Inferior parietal cortex (tissue), 1 donor: ENCODE measurements at regions not wholly inside any gene's neighbourhood (a gene's known extent, or its start where the extent isn't known, plus 50 kb on each side); places are given as distances from the start of the nearest gene placed in this dataset.
A peak's percentile ranks its signal among the peaks of the same experiment; 100 is the strongest.

Experiments
- DNase-seq: peaks from one replicate; pipeline ENCODE4 v3.0.0-alpha.2; 2016; ENCODE audit errors: extremely low spot score

- no peak for DNase-seq
Measured at GRCh38 chr16:64167936-64168335, 953.9 kb downstream of the CDH11 start.

- DNase-seq = no peak
Measured at GRCh38 chr16:64165368-64165767, 956.5 kb downstream of the CDH11 start.

GRCh38 chr16:64162613-64163375 lies 959.1 kb downstream of the CDH11 start:
- no peak for DNase-seq

DNA sequence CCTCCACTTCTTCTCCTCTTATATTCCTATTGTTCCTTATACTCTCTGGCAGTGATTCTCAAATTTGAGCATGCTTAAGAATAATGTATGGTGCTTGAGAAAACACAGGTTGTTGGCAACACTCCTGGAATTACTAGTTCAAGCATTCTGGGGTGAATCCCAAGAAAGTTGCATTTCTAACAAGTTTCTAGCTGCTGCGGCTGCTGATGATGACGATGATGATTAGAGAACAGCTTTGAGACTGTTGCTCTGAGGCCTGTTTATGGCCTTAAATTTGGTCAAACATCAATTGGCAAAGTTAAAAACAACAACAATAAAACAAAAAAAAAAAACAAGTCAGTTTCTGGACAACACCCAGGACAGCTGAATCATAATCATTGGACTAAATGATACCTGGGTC lies 961.9 kb downstream of the CDH11 start:
- DNase-seq = no peak

DNA sequence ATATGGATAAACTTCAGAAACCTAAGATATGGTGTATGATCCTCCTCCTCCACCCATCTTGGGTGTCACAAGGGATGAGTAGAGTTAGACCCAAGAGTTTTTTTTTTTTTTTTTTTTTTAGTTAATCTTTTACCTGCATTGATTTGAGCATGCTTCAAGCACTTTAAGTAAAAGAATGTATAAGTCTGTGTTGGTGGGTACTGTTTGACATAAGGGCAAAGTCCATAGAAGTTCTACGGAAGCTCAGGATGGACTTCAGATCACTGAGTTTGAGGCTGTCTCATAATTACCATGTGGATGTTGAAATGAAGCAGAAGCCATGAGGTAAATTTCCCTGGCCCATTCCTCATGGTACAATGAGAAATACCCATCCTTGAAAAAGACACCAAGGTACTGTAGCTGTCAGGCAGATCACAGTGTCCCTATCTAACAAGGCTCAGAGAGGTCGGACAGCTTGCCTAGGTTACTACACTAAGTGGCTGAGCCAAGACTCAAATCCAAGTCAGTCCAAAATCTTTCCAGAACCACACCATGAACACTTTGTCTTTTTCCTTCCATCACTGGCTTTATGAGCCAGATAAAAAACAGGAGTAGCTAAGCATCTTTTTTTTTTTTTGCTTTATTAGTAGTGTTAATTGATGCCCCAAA lies 962.8 kb downstream of the CDH11 start:
- DNase-seq = no peak

DNA sequence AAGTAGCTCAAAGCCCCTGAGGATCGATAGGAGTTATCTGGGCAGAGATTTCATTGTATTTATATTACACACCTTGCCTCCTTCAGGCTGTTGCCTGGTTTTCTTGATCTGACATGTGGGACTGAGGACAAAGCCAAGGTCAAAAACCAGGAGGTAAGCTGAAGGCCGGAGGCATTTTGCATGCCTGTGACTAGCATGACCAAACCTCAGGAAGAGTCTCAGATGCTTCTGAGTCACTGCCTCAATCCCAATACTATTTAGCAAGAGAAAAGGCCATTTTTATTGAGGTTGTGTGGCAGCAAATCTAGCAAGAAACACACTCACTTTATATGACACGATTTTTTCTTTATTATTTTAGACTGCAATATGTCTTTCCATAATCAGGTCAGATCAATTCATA lies 968.1 kb downstream of the CDH11 start:
- DNase-seq = no peak

DNA sequence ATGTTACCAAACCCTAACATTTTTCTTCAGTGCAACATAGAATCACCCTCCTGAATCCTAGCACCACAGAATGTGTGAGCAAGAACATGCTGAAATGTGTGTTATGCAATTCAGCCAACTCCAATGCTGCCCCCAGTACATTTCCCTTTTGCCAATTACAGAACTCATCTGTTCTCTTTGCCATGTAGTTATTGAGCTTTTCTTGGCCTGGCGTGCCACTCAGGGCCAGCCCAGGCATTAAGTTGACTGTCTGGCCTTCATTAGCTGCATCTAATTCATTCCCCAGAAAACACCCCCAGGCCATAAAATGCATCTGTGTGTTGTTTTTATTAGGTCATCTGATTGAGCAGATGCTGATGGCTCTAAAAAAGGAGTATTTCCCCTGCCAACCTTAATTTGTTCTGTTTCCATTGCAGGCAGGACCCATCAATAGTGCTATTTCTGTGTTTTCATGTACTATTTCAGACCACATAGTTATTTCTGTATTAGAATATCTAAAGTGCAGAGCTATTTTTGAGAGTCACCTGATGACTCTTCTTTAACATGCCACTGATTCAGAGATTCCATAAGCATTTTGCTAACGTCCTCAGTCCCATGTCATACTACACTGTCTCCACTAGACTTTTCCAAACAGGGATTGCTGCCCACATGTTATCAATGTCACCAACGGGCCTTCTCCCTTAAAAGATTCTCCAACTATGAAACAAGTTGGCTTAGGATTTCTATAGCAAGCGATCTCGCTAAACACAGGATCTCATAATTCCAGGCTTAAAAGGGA lies 969.7 kb downstream of the CDH11 start:
- no peak for DNase-seq

DNA sequence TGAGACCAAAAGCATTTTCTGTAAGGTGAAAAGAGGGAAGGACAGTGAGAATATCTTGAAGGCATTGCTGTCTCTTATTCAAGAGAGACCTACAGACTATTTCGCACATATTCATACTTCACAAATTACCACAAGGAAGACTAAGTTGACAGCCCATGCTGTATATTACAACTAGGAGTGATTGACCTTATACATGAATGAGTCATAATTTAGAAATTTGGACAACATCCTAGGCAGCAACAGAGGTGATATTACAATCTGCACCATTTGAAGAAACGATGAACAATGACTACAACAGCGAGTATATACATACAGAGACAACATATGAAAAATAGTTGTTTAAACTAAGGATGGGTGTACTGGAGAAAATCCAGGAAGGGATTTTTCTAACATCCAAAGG lies 971.7 kb downstream of the CDH11 start:
- DNase-seq = no peak

- DNase-seq = no peak
Measured at GRCh38 chr16:64149756-64150155, 972.1 kb downstream of the CDH11 start.

- DNase-seq = no peak
Measured at GRCh38 chr16:64148356-64148755, 973.5 kb downstream of the CDH11 start.

- no peak for DNase-seq
Measured at GRCh38 chr16:64147941-64148340, 973.9 kb downstream of the CDH11 start.

DNA sequence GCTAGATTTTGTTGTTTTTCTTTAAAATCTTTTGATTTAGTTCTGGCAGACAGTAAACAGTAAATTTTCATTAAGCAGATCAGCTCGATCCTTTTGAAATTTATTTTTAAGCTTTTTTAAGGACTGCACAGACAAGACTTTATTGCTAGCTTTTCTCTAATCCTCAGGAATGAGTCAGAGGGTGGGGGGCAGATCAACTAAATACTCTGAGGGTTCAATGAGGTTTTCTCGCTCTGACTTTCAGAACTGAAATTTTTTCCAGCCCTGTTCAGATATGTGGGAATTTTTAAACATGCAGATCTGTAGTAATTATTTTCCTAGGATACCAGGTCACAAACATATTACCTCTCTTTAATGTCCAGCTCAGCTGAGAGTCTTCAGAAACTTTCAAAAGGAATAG lies 977.2 kb downstream of the CDH11 start:
- DNase-seq = no peak

GRCh38 chr16:64138621-64139020 lies 983.2 kb downstream of the CDH11 start:
- DNase-seq = no peak

DNA sequence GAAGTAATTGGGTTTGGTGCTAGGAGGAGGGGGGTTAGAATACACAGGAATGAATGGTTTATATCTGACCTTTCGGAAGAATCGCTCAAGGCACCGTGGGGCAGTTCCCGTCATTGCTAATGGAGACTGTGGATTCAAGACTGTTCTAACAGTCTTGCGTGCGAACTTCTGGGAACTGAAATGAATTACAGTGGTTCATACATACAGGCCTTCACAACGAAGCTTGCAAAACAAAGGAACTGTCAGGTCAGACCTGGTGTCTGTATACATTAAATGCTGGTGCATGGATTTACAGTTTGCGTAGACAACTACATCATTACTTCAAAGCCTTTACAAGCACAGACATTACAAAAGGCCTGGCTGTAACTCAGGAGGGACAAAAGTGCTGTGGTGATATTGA lies 983.9 kb downstream of the CDH11 start:
- DNase-seq = no peak

DNA sequence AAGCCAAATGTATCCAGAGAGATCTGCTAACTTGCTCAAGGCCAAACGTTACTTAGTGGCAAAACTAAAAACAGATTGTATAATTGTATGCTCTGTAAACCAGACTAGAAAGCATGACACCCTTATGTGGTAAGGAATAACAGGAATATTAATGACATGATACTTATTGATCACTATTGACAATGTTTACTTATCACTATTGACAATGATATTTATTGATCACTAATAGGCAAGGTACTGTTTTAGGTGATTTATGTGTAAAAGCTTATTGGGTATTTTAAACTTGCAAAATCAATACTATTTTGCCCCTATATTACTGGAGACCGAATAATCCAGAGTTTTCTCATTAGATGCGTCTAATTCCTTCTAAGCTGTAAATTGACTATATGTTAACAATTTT lies 985.1 kb downstream of the CDH11 start:
- no peak for DNase-seq

DNA sequence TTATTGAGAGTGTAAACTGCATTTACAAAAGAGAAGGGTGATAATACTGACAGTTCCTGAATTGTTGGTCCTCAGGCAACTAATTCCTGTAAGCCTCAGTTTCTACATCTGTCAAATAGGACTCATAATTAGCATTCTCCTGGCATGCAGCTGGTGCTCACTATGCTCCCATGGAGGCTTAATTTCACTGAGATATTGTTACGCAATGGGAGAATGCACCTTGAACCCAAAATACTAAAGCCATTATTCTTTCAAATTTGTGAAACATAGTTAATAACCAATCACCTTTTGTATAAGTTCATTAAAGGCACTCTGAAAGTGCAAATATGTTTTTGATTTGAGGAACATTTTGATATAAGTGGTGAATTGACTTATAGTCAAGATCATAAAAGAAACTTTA lies 985.5 kb downstream of the CDH11 start:
- DNase-seq = no peak

DNA sequence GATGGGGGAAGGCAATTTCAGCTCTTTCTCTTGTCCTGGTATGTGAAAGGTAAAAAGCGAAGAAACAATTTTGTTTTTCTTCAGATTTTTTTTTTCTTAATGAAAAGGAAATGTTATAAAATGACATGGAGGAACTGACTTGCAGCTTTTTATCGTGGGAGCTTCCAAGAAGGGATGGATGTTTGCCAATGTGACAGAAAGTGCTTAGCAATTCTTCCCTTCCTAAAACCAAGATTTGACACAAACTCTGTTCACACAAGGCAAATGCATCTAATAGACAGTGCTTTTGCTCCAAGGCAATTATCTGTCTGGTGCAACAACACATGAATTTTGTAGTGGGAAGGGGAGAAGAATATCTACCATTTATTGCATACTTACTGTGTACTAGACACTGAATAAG lies 988.5 kb downstream of the CDH11 start:
- DNase-seq = peak; percentile 32

DNA sequence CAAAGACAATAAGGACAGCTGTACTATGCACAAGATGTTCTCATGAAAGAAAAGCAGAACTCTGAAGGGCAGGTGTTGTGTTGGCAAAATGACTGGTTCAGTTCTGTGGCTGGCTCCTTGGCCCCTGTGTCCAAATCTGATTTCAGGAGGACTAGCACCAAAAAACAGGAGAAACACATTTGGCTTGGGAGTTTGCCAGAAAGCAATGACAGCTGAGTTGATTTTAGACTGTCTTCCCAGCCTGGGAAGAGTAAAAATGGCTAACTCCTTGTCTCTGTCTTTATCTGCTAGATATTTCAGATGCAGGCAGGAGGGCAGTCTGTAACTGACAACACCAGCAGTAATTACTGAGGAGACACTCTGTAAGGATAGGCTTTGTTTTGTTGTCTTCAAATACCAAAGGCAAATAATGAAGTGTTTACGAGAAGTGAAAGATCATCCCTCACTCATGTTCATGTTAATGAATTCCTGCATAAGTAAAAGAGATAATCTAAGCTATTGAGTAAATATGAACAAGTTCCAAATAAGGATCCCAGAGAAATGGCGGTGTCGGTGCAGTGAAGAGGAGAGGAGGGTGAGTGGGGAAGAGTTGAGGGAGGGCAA lies 989.0 kb downstream of the CDH11 start:
- peak; percentile 24 for DNase-seq

GRCh38 chr16:64132190-64132589 lies 989.7 kb downstream of the CDH11 start:
- DNase-seq = no peak

- no peak for DNase-seq
Measured at GRCh38 chr16:64131423-64131822, 990.4 kb downstream of the CDH11 start.

DNA sequence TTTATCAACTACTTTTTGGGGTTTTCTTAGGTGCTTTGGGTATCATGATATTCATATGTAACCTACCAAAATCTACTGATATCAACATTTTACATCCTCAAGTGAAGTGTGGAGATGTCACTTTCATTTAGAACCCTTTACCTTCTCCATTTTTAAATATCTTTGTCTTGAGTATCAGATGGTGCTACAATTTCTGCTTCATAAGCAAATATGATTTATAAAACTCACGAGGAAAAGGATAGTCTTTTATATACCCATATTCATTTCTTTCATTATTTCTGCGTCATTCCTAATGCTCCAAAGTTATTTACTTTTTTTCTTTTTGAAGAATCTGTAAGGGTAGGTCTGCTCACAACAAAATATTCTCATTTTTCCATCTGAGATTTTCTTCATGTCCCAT lies 991.7 kb downstream of the CDH11 start:
- no peak for DNase-seq

DNA sequence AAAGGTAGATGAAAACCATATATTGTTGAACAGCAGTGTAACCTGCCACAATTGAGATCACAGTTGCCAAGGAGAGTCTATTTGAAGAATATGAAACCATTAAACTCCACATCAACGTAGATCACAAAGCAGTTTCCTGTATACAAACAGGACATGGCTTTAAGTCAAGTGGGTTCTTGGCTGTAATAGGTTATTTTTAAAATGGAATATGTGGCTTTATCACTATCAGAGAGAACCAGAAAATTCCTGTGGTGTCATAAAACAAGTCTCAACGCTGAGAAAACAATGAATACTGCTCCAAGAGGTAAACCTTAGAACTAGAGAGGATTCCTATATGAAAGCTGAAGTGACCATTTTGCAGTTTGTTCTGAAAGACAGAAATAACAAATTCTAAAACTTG lies 999.7 kb downstream of the CDH11 start:
- DNase-seq = no peak
